HG03558 (cell line): ENCODE measurements at regions not wholly inside any gene's neighbourhood (a gene's known extent, or its start where the extent isn't known, plus 50 kb on each side); places are given as distances from the start of the nearest gene placed in this dataset.

ENCODE experiments used
- ATAC-seq: cut with Tn5 transposase; IDR thresholded peaks from one replicate; pipeline ENCODE4 v1.9.1; 2021; ENCODE audit warnings: moderate number of reproducible peaks; ENCODE audit not compliant: unreplicated experiment; ENCODE audit errors: extremely low read depth

- no peak for ATAC-seq
Measured at GRCh38 chr4:30924495-30924894, 204.3 kb downstream of the PCDH7 start.

GRCh38 chr4:30929649-30930048 is 209.5 kb downstream of the PCDH7 start:
- no peak for ATAC-seq

GRCh38 chr4:30930276-30930675 is 210.1 kb downstream of the PCDH7 start:
- no peak for ATAC-seq

DNA sequence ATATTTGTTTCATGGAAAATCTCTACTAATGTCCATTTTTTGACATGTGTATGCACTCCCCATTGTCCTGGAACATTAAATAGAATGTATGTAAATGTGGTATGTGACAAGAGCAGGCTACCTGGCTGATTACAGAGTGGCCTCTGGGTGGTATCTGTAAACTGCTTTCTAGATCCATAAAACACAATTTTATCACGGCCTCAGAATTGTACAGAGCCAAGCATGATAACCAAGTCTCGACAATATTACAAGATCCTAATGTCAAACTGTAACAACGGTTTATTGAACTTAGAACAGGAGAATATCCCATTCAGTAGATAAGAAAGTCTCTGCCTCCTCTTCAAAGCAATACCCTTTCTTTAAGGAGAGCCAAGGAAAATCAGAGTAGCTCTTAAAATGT is 212.4 kb downstream of the PCDH7 start:
- no peak for ATAC-seq

DNA sequence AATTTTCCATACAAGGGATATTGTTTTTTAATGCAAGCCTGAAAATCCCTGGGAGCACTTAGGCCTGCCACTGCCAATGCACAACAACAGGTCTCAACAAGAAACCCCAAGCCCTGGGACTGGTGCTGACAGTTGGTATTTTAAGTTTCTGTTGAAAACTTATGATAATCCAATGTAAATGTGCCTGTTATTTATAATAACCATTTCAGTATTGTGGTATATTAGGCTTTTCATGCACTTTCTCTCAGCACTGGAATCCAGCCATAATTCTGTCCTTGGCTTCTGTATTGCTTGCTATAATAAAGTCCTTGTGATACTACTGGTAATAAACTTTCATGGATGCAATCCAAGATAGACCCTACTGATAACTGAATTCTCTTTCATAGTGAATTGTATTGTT is 218.9 kb downstream of the PCDH7 start:
- ATAC-seq: no peak

DNA sequence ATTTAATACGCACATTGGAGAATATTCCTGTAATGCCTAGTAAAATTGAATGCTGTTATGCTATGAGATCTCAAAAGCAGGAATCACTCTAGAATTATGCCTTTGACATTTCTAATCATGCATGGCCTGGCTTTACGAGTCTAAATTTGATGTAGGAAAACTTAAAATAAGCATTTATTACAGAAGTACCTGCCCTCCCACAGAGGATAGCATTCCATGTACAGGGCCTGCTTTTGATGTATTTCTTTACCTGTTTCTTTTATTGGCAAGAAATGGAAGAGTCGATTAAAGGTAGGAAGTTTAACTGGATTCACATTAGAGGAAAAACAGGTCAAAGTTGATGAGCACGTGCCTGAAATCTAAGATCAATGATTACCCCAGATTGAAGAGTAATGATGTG is 219.5 kb downstream of the PCDH7 start:
- ATAC-seq: no peak

- no peak for ATAC-seq
Measured at GRCh38 chr4:30941641-30942040, 221.5 kb downstream of the PCDH7 start.

- no peak for ATAC-seq
Measured at GRCh38 chr4:30943356-30943755, 223.2 kb downstream of the PCDH7 start.

- ATAC-seq: no peak
Measured at GRCh38 chr4:30945586-30945985, 225.4 kb downstream of the PCDH7 start.

DNA sequence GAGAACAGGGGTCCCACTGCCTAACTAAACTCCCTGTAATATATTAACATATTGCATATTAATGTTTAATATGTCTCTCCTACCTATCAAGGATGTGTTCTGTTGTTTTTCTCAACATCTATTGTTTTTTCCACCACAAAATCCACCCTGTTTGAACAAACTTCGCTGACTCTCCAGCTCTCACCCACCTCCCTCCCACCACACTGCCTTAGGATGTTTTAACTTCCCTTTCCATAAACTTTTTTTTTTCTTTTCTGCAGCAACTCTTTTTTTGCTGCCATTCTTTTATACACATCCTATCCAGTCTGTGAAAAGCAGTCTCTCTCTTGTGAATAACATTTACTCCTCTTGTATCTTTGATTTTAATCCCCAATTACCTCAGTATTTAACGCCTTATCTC is 226.1 kb downstream of the PCDH7 start:
- no peak for ATAC-seq

DNA sequence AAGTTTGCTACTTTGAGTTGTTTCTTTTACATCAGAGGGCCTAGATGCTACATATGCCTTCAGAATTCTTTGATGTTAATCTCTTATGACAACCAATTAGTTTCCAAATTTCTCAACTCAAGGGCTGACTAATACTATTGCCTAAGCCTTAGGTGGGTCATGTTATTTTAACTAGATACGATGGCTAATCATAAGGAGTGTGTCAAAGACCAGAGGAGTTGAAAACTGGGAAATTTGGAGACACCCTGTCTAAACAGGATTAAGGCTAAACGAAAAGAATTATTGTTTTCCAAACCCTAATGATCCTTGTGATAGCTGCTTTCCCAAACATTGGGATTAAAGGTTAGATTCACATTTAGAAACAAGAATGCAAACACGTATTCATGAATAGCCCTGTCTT is 228.5 kb downstream of the PCDH7 start:
- no peak for ATAC-seq

DNA sequence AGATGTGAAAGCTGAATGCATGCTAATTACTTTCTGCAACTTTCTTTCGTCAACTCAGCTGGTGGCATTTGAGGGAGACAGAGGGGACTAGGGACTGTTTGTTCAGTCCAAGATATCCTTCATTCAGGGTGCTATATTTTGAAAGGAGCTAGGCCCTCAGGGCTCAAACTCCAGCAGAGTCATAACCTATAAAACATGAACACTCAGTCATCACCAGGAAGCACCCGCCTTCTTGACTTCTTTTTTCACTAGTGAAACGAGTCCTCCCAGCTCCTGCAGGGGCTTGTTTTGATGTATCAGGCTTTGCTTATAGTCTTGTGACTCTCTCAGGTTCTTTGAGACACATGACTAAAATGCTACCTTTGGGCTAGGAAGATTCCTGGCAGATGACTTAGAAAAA is 230.6 kb downstream of the PCDH7 start:
- ATAC-seq: no peak

- no peak for ATAC-seq
Measured at GRCh38 chr4:30952526-30953219, 232.5 kb downstream of the PCDH7 start.

DNA sequence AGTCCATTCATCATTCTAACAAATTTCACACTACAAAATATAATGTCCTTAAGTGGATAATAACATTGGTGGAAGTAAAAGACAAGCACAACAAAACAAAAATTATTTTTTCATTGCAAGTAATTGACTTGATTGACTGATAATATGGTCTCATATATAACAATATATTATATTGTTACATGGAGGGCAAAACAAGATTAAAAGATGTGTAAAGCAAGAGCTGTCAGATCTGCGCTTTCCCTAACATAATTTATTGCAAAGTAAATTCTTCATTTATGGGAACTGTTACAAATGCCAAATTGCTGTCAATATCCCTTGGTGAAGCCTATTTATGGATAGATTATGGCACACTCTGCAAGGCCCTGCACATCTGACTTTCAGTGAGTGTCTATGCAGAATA is 233.6 kb downstream of the PCDH7 start:
- no peak for ATAC-seq

GRCh38 chr4:30956916-30957315 is 236.7 kb downstream of the PCDH7 start:
- ATAC-seq: no peak

- no peak for ATAC-seq
Measured at GRCh38 chr4:30957706-30958105, 237.5 kb downstream of the PCDH7 start.

DNA sequence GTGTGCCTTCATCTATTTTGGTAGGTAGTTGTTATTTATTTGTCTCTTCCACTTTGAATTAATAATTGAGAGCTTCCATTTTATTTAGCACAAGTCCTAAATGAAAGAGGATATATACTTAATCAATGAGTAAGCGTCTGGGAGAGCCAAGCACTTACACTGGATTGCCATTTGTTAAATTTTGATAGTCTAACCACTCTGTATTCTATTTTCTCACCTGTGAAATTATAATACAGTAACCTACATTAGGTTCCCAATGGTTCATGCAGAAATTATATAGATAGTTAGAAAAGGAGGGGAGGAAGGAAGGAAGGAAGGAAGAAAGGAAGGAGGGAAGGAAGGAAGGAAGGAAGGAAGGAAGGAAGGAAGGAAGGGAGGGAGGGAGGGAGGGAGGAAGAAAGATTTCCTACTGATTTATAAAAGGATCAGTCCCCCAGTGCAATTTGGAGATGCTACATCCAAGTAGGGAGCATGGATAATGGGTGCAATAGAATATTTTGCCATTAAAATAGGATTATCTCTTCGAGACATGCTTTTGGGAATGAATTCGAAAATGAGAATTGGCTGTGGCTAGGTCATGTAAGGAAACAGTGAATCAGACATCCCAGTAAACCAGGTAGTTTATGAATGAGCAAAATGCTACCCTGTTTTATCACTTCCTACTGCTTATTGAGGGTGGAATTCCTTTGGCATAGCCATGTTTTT is 239.8 kb downstream of the PCDH7 start:
- no peak for ATAC-seq

- ATAC-seq: no peak
Measured at GRCh38 chr4:30962939-30963338, 242.8 kb downstream of the PCDH7 start.

- no peak for ATAC-seq
Measured at GRCh38 chr4:30968926-30969325, 248.8 kb downstream of the PCDH7 start.

GRCh38 chr4:30972542-30972941 is 252.4 kb downstream of the PCDH7 start:
- no peak for ATAC-seq

- ATAC-seq: no peak
Measured at GRCh38 chr4:30973993-30974392, 253.8 kb downstream of the PCDH7 start.

DNA sequence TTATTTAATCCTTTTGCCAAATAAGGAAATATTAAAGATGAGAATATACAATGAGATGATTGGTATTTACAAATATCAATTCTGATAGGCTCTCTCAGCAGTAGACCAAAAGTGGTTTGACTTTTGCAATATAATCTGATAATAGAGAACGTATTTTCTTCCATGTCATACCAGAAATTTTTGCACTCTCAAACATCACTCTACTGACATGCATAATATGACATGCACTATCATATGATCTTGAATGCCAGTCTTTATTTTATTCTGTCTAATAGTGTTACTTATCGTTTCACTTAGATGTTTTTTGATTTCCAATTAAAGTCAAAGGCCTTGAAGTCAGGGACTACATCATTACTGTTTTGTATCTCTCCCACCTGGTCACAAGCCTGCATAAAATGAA is 259.2 kb downstream of the PCDH7 start:
- no peak for ATAC-seq
